K562 (cell line): ENCODE measurements at regions not wholly inside any gene's neighbourhood (a gene's known extent, or its start where the extent isn't known, plus 50 kb on each side); places are given as distances from the start of the nearest gene placed in this dataset.

ENCODE experiments used
- ATAC-seq: fragments of 200-7000 bp; cut with Tn5 transposase; 3 replicates; pipeline ENCODE4 v1.9.1; 2020; ENCODE audit warnings: moderate library complexity
- BruUV-seq: library from RNA; stranded (reverse); fragments of 400-500 nt; replicated peaks from 2 replicates; lab custom pipeline; 2021; lab: Mats Ljungman, UMichigan
- CTCF ChIA-PET: fragments of 300-600 bp; formaldehyde crosslinking; extraction: SDS; loops from one replicate; lab custom pipeline; 2021; ENCODE audit warnings: low intra/inter-chr PET ratio; lab: Yijun Ruan, JAX
- POLR2A ChIA-PET: fragments of 300-600, 350-650 bp; sonication (Branson Sonifier 250); formaldehyde crosslinking; extraction: SDS; loops from one replicate; lab custom pipeline; 2021; ENCODE audit warnings: antibody characterized with exemption, inconsistent platforms; lab: Yijun Ruan, JAX
- DNase-seq, 4 experiments: peaks; one replicate each; pipeline versions ENCODE4 v3.0.0 to v3.0.0-alpha.2; 2011 to 2018; ENCODE audit warnings: low spot score in 3 of 4, mixed read lengths in 3 of 4; ENCODE audit errors: extremely low read depth in 1 of 4
- FAIRE-seq: peaks from 2 replicates; lab custom pipeline; 2011; peaks lifted over from hg19 to GRCh38; lab: Jason Lieb, UNC
- H2AFZ ChIP-seq: 2 replicates; pipeline ENCODE4 v1.6.0; 2011; ENCODE audit warnings: low read depth, low read length, control low read depth, inconsistent platforms
- H3K27ac ChIP-seq: fragments of 200-600 bp; 3 replicates; pipeline ENCODE4 v1.8.0; 2011; ENCODE audit warnings: low read depth, mild to moderate bottlenecking, control low read depth, inconsistent platforms, low read length, moderate library complexity, mixed read lengths; ENCODE audit errors: extremely low read depth
- H3K27me3 ChIP-seq, 2 experiments: fragments of 300-600 bp in 1 of 2; 2 replicates in 1 of 2; 3 replicates in 1 of 2; pipeline versions ENCODE4 v1.6.0 to v1.8.0; 2011; ENCODE audit warnings: inconsistent platforms in 2 of 2, low read length in 2 of 2, mild to moderate bottlenecking in 1 of 2, mixed read lengths in 1 of 2, moderate library complexity in 1 of 2; ENCODE audit not compliant: control insufficient read depth in 2 of 2, insufficient read depth in 2 of 2
- H3K36me3 ChIP-seq: fragments of 300-600 bp; 3 replicates; pipeline ENCODE4 v1.8.0; 2011; ENCODE audit warnings: mild to moderate bottlenecking, low read length, inconsistent platforms; ENCODE audit not compliant: control insufficient read depth, insufficient read depth
- H3K4me1 ChIP-seq, 2 experiments: fragments of 200-600 bp in 1 of 2; replicated peaks in 1 of 2; 2 replicates in 1 of 2; 3 replicates in 1 of 2; pipeline versions ENCODE4 v1.5.1 to v1.8.0; 2011; ENCODE audit warnings: inconsistent platforms in 2 of 2, low read length in 2 of 2, mild to moderate bottlenecking in 1 of 2, mixed read lengths in 1 of 2, moderate library complexity in 1 of 2; ENCODE audit not compliant: control insufficient read depth in 2 of 2, insufficient read depth in 2 of 2
- H3K4me2 ChIP-seq: 2 replicates; pipeline ENCODE4 v1.6.1; 2011; ENCODE audit warnings: low read length, control low read depth, inconsistent platforms, mixed read lengths; ENCODE audit not compliant: insufficient read depth
- H3K4me3 ChIP-seq: fragments of 200-600 bp; sonication (generic), shearing (Covaris generic); 2 replicates; pipeline ENCODE4 v1.5.1; 2016; ENCODE audit warnings: control low read depth, inconsistent platforms
- H3K79me2 ChIP-seq: fragments of 200-600 bp; 3 replicates; pipeline ENCODE4 v1.8.0; 2011; ENCODE audit warnings: low read length, inconsistent platforms; ENCODE audit not compliant: control insufficient read depth, insufficient read depth
- H3K9ac ChIP-seq, 2 experiments: 2 replicates each; pipeline versions ENCODE4 v1.6.0 to v1.6.1; 2011; ENCODE audit warnings: low read depth in 2 of 2, low read length in 2 of 2, control low read depth in 1 of 2, inconsistent platforms in 1 of 2, mild to moderate bottlenecking in 1 of 2, mixed read lengths in 1 of 2; ENCODE audit not compliant: insufficient read depth in 1 of 2
- H3K9me1 ChIP-seq: one replicate; pipeline ENCODE4 v1.6.0; 2011; ENCODE audit warnings: inconsistent platforms, mild to moderate bottlenecking, low read length, moderate library complexity; ENCODE audit not compliant: control insufficient read depth, insufficient read depth
- H3K9me3 ChIP-seq: replicated peaks from 2 replicates; pipeline ENCODE4 v1.5.1; 2011; ENCODE audit warnings: low read depth, low read length, inconsistent platforms; ENCODE audit not compliant: control insufficient read depth, insufficient read depth
- H4K20me1 ChIP-seq: replicated peaks from 2 replicates; pipeline ENCODE4 v1.6.1; 2011; ENCODE audit warnings: low read length, inconsistent platforms, mixed read lengths; ENCODE audit not compliant: control insufficient read depth, insufficient read depth
- CHD1 ChIP-seq: fragments of 200-600 bp; sonication (generic); IDR thresholded peaks from one replicate; pipeline ENCODE4 v1.6.1; 2012; ENCODE audit warnings: mild to moderate bottlenecking, moderate library complexity, low read length, inconsistent platforms
- EZH2 ChIP-seq: IDR thresholded peaks from 2 replicates; pipeline ENCODE4 v1.6.1; 2012; ENCODE audit warnings: low read depth, mild to moderate bottlenecking, inconsistent platforms, low read length, borderline replicate concordance
- NR1H2 ChIP-seq: sonication (generic); formaldehyde crosslinking; IDR thresholded peaks from 2 replicates; pipeline ENCODE4 v1.4.0; 2020; ENCODE audit warnings: mild to moderate bottlenecking, missing genetic modification reagents
- RUNX1 ChIP-seq: sonication (generic); IDR thresholded peaks from 2 replicates; pipeline ENCODE4 v1.6.1; 2016; ENCODE audit warnings: antibody characterized with exemption, low read depth
- TFAM ChIP-seq: fragments of 250-450 bp; sonication (Bioruptor Pico); conservative IDR thresholded peaks from 2 replicates; pipeline ENCODE4 v1.5.0; 2021; ENCODE audit warnings: mild to moderate bottlenecking, moderate library complexity
- TFE3 ChIP-seq: fragments of 450-650 bp; formaldehyde crosslinking; IDR thresholded peaks from 2 replicates; pipeline ENCODE4 v1.4.0; 2020; ENCODE audit warnings: mild to moderate bottlenecking, mixed read lengths
- ZNF197 ChIP-seq: fragments of 200-800 bp; sonication (Bioruptor generic); IDR thresholded peaks from 2 replicates; pipeline ENCODE4 v1.6.1; 2016; ENCODE audit warnings: low read depth, missing genetic modification characterization, missing compliant biosample characterization
- WGBS: fragments of 100-300 bp; shearing (Covaris generic); methylation state at CpG from one replicate; pipeline ENCODE4 v1.1.6; 2016; ENCODE audit warnings: low coverage, mixed read lengths; ENCODE audit not compliant: insufficient coverage; ENCODE audit errors: missing lambda C conversion rate; 5-methylcytosine and 5-hydroxymethylcytosine counted together
- in situ Hi-C: fragments of 300-500 bp; cut with MboI; formaldehyde crosslinking; loops from 4 replicates; pipeline ENCODE4 v1.15.0; 2018; ENCODE audit warnings: inconsistent platforms, mixed read lengths
- intact Hi-C: fragments of 100-400 bp; cut with micrococcal nuclease; formaldehyde crosslinking; loops from 2 replicates; pipeline ENCODE4 v1.14.2; 2022
- TF ChIP-seq, protein P1 (sequence below): fragments of 450-650 bp; conservative IDR thresholded peaks from 2 replicates; pipeline ENCODE4 v1.6.1; 2016; ENCODE audit warnings: missing genetic modification characterization, low read depth, mild to moderate bottlenecking, missing compliant biosample characterization, moderate library complexity

DNA sequence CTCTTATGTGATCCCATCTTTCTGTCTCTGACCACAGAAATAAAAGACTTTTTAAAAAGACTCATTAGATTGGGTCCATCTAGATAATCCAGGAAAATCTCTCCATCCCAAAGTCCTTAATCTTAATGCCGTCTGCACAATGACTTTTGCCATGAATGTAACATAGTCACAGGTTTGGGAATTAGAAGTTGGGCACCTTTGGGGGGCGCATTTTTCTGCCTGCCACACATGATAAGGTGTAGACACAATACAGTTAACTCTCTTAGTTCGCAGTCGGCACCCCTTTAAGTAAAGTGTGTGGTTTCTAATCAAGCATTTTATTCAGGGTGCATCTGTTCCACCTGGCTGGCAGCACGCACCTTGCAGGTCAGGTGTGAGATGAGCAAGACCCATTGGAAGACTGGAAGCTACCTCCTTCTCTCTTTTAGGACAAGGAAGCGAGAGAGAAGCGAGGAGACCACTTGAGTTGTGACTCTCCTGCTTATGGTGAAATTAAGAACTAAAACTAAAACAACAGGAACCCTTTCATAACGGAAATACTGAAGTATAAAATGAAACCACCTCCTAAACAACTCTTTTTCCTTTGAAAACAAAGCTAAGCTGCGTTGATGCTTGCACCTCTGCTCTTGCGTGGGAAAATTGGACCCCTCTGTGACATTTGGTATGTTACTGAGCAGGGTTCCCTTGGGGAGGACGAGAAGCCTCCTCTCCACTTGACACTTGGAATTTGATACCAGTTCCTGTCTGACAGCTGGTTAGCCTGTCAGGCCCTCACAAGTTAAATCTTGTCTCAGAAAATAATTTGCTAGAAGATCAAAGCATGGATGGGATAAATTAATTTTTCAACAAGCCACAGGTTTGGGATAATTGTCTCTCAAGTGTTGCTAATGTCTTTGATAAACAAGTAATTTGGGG is 304.6 kb upstream of the DMRT1 start (continued):
- no peak for TF ChIP-seq TFE3 (CRISPR knock-in tag)
- no peak for TF ChIP-seq ZNF197 (CRISPR knock-in tag)
- no peak for TF ChIP-seq EZH2
- TF ChIP-seq CHD1 = no peak
- no peak for TF ChIP-seq NR1H2 (CRISPR knock-in tag)

- H3K4me1 ChIP-seq = no peaks in the 10 kb centered on the region
- no peak overlapping the region for H3K27ac ChIP-seq
- FAIRE-seq (no peak), DNase-seq (no peak), ATAC-seq (no peak)
- no peak overlapping the region for H3K4me3 ChIP-seq
- TF ChIP-seq TFAM (CRISPR knock-in tag) = no peak
- no peak for TF ChIP-seq RUNX1
- TF ChIP-seq, protein P1, sequence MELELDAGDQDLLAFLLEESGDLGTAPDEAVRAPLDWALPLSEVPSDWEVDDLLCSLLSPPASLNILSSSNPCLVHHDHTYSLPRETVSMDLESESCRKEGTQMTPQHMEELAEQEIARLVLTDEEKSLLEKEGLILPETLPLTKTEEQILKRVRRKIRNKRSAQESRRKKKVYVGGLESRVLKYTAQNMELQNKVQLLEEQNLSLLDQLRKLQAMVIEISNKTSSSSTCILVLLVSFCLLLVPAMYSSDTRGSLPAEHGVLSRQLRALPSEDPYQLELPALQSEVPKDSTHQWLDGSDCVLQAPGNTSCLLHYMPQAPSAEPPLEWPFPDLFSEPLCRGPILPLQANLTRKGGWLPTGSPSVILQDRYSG (tag) = no peak
- no peak overlapping the region for H2AFZ ChIP-seq
- intact Hi-C loops = no loop called here
- POLR2A ChIA-PET = no interaction called here
- no peak overlapping the region for H3K9ac ChIP-seq
- no peaks in the 10 kb centered on the region; a peak in 2 of 5 replicates for H3K27me3 ChIP-seq
- no peaks in the 10 kb centered on the region for H3K36me3 ChIP-seq
- no peaks in the 10 kb centered on the region for H4K20me1 ChIP-seq
- BruUV-seq = no TSS peak
- H3K9me1 ChIP-seq = no peaks in the 10 kb centered on the region
- H3K79me2 ChIP-seq = no peaks in the 10 kb centered on the region
- WGBS = 0% methylated on average over 1 of the region's 4 CpGs
- CTCF ChIA-PET = no interaction called here
- in situ Hi-C loops = no loop called here
- H3K4me2 ChIP-seq = no peak overlapping the region
- no peaks in the 10 kb centered on the region for H3K9me3 ChIP-seq
Observed at GRCh38 chr9:543478-543877, 298.0 kb upstream of the DMRT1 start.
